Cerebellar nuclear complex (tissue), 1 donor: ENCODE measurements at regions not wholly inside any gene's neighbourhood (a gene's known extent, or its start where the extent isn't known, plus 50 kb on each side); places are given as distances from the start of the nearest gene placed in this dataset.

Experiments used
- DNase-seq, 2 experiments: peaks; one replicate each; lab custom pipeline; 2025; lab: John Stamatoyannopoulos, UW

- DNase-seq: no peak
These were observed 265.9 kb downstream of the GLRX3 start for GRCh38 chr10:130401860-130402765.

GRCh38 chr10:130403153-130404075 is 267.2 kb downstream of the GLRX3 start:
- DNase-seq: no peak

- DNase-seq: no peak
These were observed 268.4 kb downstream of the GLRX3 start for GRCh38 chr10:130404476-130405055.

- DNase-seq: no peak
These were observed 270.9 kb downstream of the GLRX3 start for GRCh38 chr10:130407052-130407451.

- DNase-seq: no peak
These were observed 273.1 kb downstream of the GLRX3 start for GRCh38 chr10:130409331-130409730.

GRCh38 chr10:130409931-130410330 is 273.7 kb downstream of the GLRX3 start:
- no peak for DNase-seq

- no peak for DNase-seq
These were observed 275.4 kb downstream of the GLRX3 start for GRCh38 chr10:130411496-130412085.

- no peak for DNase-seq
These were observed 276.1 kb downstream of the GLRX3 start for GRCh38 chr10:130412317-130412716.

- no peak for DNase-seq
These were observed 280.4 kb downstream of the GLRX3 start for GRCh38 chr10:130416334-130417150.

- no peak for DNase-seq
These were observed 282.5 kb downstream of the GLRX3 start for GRCh38 chr10:130418731-130419130.

GRCh38 chr10:130421909-130422308 is 285.7 kb downstream of the GLRX3 start:
- no peak for DNase-seq

- DNase-seq: no peak
These were observed 286.5 kb downstream of the GLRX3 start for GRCh38 chr10:130422366-130423324.

- no peak for DNase-seq
These were observed 287.5 kb downstream of the GLRX3 start for GRCh38 chr10:130423455-130424305.

- no peak for DNase-seq
These were observed 288.2 kb downstream of the GLRX3 start for GRCh38 chr10:130424418-130424817.

GRCh38 chr10:130425169-130425568 is 289.0 kb downstream of the GLRX3 start:
- DNase-seq: no peak

GRCh38 chr10:130425881-130426435 is 289.8 kb downstream of the GLRX3 start:
- DNase-seq: no peak

- DNase-seq: no peak
These were observed 291.1 kb downstream of the GLRX3 start for GRCh38 chr10:130427216-130427722.

- DNase-seq: no peak
These were observed 292.7 kb downstream of the GLRX3 start for GRCh38 chr10:130428936-130429335.
